Activated CD4-positive, alpha-beta T cell treated with anti-CD3 and anti-CD28 coated beads for 1 hour (primary cell): ENCODE measurements at regions not wholly inside any gene's neighbourhood (a gene's known extent, or its start where the extent isn't known, plus 50 kb on each side); places are given as distances from the start of the nearest gene placed in this dataset.

Source experiments
- DNase-seq: peaks from one replicate; pipeline ENCODE4 v3.0.0-alpha.2; 2020

DNA sequence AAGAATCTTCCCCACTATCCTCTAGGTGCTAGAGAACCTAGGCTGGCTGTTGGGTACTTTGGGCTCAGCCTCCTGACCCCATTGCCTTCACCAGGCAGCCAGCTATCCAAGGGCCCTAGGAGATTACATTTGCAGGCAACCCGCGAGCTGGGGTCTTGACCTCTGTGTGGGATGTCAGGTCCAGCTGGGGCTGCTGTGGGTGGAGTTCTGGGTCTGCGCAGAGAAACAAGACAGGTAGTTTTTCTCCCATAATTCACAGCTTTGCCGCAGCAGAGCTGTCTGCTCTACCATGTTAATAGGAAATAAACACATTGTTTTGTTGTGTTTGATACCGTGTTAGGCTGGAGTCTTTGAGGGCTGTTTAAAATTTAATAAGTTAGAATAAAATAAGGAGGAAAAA, 142.8 kb upstream of the PLET1 start:
- DNase-seq = no peak

DNA sequence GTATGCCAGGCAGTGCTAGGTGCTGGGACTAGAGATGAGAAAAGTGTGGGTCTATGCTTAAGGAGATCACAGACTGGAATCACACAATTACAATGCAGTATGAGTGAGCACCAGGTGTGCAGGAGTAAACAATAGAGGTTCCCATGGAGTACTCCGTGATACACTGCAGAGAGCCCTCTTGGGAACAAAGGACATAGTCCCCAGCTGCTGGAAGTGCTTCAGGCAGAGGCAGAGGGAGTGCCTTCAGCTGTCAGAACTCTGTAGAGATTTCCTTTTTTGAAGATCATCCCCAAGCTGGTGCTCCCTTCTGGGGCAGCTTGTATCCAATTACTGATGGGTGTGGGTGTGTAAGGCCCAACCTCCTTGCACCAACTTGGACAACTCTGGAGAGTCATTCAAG, 143.5 kb upstream of the PLET1 start:
- no peak for DNase-seq

DNA sequence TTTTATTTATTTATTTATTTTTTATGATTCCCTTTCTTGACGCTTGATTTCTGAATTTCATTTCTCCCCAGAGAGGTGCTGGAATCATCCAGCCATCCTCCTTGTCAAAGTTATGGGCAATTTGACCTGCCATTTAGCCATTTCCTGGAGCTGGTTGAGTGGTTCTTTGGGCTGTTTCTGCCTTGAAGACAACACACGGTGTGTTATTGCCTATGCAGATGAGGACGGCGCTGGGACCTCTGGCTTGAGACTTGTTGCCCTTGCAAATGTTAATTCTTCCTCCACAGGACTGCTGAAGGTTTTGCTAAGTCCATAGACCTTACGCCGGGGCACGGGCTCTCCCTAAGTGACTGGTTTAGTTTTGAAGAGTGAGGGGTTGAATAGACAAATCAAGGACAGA, 147.9 kb upstream of the PLET1 start:
- DNase-seq = no peak

DNA sequence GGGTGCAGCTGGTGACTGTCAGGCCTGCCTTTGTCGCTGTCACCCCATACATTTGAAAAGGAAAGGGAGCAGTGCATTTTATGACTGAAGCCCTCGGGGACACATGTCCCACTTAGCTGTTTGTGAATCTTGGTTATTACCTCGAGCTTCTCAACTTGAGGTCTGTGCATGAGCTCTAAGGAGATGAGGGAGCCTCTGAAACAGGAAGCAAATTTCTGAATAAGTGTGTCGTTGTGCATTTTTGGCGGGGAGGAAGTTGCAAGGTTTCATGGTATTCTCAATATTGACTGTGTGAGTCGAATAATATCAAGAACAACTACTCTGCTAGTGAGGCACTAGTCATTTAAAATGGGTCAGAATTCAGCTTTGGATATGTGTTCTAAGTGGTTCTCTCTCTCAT, 149.7 kb upstream of the PLET1 start:
- DNase-seq = no peak

DNA sequence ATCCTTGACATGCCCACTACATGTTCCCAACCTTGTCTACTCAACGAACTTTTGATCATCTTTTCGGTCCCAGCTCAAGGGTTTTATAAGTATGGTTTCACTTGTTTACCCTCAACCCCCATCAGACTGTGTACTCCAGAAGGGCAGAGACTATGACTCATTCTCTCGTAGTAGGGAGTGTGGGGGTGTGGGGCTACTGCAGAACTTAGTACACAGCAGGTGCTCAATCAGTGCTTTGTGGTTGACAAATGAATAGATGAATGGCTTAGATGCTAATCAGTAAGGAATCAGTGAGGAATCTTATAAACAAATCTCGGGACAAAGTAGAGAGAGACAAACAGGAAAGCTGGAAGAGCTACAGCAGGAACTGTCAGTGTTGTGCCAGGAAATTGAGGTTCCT, 151.7 kb upstream of the PLET1 start:
- no peak for DNase-seq

DNA sequence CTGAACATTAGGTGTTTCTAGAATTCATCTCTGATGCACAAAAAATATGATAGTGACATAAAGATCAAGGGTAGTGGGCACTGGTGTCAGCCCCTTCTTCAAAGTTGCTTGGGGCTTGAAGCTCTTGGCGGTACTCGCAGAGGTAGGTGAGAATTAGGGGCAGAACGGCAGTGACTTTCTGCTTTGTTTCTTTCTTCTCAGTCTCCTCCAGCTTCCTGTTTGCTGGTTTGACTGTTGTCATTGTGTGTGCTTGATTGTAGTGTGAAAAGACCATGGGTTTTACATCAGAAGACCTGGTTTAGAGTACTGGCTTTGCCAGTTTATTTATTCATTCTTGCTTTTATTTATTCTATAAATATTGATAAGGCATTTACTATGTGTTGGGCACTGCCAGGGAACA, 156.7 kb upstream of the PLET1 start:
- DNase-seq = no peak

DNA sequence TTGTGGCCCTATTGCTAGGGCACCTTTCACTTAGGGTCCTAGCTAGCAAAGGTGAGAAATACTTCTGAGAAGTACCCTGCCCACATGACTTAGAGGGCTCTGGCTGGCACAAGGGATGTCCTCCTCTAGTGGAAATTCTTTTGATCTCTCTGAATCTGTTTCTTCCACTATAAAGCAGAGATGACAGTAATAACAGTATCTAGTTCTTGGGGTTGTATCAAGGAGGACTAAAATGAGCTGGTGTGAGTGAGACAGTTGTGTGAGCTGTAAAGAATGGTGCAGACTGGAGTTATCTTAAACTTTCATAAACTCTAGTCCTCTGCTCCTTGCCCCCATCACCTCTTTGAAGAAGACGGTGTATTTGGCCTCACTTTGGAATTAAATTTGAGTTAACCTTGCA, 157.8 kb upstream of the PLET1 start:
- no peak for DNase-seq

DNA sequence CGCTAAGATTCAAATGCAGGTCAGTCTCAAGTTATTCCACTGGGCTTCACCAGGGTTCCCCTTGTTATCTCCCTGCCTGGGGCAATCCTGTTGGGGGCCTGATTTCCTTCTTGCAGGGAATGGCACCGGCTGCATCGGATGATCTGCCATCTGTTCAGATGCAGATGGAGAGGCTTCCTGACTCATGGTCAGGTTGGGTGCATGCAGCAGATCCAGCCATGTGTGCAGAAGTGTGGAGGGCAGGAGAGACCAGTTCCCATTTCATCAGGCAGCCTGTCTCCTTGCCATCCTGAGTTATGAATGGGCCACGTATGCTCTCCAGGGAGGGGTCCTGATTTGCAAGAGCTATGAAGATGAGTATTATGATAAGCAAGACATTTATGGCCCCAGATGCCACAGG, 161.2 kb upstream of the PLET1 start:
- DNase-seq = no peak

DNA sequence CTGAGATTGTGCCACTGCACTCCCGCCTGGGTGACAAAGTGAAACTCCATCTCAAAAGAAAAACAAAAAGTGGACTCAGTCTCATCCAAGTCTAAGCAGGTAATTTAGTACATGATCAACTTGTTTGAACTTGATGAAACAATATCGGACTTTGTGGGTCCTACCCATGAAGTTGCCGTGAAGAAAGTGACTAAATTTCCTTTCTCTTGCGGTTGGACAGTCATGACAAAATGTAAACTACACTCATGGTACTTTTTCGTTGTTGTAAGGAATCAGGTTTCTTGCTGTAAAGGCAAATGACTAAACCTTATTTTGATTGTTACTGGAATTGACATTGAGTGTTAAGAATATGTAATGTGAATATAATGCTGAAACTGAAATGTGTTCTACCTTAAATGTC, 164.5 kb upstream of the PLET1 start:
- DNase-seq = no peak

DNA sequence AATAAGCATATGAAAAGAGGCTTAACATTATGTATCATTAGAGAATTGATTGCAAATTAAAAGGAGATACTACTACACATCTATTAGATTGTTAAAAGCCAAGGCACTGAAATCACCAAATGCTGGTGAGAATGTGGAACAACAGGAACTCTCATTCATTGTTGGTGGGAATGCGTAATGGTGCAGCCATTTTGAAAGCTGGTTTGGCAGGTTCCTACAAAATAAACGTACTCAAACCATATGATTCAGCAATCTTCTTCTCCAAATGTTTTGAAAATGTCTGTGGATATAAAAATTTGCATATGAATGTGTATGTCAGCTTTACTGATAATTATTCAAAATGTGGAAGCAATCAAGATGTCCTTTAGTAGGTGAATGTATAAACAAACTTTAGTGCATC, 176.4 kb upstream of the PLET1 start:
- no peak for DNase-seq

DNA sequence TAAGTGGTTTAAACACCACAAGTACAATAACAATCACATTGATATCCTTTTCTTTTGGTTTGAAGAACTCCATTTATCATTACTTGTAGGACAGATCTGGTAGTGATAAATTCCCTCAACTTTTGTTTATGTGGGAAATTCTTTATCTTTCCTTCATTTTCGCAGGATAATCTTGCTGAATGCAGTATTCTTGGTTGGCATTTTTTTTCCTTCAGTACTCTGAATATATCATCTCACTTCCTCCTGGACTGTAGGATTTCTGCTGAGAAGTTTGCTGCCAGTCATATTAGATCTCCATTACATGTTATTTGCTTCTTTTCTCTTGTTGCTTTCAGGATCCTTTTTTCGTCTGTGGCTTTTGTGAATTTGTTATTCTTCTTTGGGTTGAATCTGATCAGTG, 179.0 kb upstream of the PLET1 start:
- no peak for DNase-seq

DNA sequence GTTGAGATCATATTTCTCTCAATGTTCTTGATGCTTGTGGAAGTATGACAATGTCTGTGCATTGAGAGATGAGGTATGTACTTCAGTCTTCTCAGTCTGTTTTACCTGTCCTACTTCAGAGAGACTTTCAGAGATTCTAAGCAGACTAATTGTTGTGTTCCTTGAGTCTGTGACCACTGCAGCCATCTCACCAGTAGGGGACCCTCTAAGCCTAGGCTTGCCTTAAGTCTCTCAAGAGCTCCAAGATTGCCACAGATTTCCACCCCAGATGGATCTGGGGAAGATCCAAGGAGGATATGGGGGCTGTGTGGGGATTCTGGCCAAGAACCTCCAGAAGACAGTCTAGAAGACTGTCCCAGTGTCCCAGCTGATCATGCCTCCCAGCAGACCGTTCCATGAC, 179.9 kb upstream of the PLET1 start:
- no peak for DNase-seq

DNA sequence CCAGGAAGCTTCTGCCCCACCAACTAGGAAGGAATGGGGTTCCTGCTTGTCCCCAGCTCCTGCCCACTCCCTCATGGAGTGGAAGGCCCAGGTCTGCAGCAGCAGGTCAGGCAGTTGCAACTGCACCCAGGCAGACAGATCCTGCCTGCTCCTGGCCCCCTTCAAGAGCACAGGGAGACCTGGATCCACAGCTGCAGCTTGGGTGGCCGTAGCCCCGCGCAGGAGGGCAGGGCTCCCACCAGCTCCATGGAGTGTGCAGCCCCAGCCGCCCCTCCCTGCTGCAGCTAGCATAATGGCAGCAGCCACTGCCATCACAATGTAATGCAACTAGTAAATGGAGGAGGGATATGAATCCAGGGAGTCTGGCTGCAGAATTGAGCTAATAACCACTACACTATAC, 187.5 kb upstream of the PLET1 start:
- no peak for DNase-seq

DNA sequence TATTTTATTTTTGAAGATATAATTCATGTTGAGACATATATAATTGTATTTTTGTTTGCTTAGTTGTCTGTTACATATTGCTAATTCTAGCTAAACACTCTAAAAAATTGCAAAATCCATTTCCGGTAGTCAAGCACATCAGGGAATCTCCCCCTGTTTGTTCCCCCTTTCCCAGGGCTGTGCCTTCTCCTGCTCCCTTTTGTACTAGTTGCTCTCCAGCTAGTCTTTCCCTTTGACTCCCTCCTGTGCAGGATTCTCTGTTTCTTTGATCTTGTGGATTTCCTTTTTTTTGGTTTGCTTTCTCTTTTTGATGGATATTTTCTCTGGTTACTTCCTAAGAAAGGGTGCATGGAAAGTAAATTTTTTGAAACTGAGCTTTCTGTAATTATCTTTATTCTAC, 188.1 kb upstream of the PLET1 start:
- DNase-seq = no peak

DNA sequence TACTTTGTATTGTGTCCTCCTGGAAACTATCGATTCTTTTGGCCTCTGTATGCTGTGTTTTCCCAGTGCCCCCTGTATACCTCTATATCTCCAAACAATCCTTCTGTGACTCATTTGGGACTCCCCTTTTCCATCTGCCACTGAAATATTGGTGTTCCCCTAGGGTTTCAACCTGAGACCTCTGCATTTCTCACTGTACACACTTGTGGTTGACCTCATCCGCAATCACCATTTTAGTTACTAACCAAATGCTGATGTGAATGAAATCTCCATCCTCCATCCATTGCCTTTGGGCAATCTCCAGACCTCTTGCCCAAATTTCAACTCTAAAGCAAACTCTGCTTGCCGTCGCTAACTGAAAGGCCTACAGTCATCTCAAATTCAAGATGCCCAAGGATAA, 190.6 kb upstream of the PLET1 start:
- no peak for DNase-seq

DNA sequence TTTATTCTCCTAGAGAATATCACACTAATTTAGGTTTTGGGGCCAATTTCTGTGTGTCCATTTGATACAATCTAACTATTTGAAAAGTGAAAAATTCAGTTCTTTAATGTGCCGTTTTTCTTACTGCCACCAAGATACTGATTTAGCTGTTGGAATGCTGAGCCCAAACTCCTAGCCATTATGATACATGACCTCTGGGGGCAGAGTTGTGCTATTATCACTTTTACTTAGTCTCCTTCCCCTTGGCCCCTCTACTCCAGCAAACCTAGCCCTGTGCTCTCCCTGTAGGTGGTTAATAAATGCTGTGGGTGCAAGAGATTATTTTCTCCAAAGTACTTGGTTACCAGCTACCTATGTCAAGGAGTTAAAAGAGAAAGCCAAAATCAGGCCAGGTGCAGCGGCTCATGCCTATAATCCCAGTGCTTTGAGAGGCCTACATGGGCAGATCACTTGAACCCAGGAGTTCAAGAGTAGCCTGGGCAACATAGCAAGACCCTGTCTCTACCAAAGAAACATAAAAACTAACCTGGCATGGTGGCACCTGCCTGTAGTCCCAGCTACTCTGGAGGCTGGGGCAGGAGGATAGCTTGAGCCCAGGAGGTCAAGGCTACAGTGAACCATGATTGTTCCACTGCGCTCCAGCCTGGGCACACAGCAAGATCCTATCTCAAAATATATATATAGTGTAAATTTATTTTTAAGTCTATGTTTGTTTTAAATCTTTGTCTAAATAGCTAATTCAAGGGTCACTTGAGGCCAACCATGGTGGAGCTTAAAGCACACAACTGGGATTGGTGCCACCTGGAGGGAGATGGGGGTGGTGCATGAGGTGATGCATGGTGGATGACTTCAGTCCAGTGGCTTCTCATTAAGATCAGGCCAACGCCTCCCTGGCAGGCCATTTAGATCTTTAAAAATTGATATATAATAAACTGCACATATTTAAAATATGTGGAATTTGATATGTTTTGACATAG, 193.2 kb upstream of the PLET1 start:
- no peak for DNase-seq

DNA sequence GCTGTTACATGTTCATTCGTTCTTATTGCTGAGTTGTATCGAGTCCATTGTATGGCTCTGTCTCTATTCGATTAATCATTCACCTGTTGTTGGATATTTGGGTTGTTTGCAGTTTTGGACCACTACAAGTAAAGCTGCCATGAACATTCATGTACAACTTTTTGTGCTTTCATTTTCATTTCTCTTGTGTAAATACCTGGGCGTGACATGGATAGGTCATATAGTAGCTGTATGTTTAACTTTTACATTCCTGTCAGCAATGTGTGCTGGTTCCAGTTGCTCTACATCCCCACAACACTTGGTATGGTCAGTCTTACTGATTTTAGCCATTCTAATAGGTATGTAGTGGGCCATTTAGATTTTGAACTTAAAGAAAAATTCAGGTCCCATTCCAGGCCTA, 194.2 kb upstream of the PLET1 start:
- DNase-seq = no peak

DNA sequence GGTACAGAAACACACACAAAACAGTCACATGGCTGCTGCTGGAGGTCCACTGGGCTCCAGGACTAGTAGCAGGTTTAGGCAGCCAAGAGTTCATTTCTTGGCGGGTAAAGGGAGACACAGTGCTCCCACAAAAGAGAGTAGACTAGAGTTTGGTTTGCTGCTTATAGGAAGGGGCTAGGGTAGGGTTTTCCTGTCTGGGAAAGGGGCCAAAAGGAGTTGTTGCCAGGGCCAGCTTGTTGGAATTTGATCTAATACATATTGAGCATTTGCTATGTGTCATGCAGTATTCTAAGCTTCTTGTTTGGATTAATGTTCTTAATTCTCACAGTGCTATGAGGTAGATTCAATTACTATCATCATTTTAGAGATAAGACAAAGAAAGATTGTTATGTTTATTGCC, 195.1 kb upstream of the PLET1 start:
- no peak for DNase-seq

DNA sequence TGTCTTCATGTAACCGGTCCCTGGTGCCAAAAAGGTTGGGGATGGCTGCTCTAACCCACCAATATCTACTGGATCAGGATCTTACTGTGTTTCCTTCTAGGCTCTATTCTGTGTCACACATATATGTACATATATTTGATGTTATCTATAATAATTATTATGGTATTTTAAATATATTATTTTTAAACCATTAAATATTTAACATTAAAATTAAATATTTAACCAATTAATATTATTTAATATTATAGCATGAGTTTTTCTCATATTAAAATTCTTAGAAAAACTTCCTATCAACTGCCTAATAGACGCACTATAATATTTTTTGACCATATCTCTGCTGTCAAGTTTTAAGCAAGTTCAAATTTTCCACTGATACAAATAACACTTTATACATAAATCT, 196.9 kb upstream of the PLET1 start:
- DNase-seq = no peak

DNA sequence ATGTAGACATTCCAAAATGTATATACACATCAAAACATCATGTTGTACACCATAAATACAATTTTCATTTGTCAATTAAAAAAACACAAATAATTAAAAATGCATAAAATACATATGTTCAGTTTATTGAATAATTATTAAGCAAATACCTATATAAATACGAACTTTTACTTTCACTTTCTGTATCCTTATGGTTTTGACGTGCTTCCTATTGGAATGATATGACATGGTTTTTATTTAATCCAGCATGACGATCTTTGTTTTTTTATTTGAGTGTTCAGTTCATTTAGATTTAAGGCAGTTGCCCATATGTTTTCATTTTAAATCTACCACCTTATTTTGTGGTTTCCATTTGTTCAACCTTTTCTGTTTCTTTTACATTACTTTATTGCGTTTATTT, 198.3 kb upstream of the PLET1 start:
- DNase-seq = no peak

DNA sequence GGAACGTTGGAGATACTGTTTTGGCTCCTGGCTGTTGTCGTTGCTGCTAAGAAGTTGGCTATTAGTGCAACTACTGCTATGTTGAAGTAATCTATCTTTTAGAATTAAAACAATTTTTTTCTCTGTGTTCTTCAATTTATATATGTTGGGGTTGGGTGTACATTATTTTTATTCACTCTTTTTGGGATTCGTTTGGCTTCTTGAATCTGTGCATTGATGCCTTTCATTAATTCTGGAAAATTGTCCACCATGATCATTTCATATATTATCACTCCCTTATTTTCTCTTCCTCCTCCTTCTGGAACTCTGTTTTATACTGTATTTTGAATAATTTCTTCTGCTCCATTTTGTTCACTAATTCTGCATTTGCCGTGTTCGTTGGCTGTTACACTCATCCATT, 199.5 kb upstream of the PLET1 start:
- no peak for DNase-seq

DNA sequence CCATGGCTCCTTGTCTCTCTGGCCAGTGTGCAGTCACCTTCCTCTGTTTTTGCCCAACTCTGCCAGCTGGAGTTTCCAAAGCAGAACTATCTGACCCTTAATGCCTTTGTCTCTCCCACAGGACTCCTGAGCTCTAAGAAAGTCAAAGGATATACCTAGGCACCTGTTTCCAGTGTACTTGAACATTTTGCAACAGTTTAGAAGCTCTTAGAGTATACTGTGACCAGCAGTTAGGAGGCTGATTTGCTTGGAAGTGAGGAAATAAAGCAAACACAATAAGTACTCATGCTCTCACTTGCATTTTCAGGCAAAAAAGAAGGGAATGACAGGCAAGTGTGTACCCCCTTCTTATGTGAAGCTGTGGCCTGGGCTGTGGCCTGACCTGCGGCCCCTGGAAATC, 204.3 kb upstream of the PLET1 start:
- no peak for DNase-seq

DNA sequence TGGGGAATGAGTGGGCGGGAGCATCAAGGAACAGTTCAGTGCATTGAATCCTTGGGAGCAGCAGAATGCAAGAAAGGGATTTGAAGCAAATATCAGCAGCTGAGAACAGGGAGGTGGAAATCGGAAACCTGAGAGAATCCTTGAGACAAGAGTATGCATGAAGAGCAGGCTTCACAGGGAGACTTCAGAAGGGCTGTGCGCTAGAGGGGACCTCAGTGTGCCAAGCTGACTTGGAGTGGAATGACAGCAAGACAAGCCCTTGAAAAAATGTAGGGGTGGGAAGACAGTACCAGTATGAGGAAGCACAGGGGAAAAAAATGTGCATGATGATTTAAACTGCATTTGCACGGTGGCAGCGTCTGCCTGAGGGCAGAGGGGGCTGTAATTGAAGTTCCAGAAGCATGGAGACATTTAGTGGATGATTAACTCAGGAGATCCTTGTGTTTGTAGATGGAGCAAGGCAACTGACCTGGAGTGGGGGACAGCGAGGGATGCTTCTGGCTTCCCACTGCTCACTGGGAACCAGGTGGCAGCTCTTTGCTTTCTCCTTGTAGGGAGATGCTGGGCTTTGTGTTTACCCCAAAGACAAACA, 204.9 kb upstream of the PLET1 start:
- no peak for DNase-seq

DNA sequence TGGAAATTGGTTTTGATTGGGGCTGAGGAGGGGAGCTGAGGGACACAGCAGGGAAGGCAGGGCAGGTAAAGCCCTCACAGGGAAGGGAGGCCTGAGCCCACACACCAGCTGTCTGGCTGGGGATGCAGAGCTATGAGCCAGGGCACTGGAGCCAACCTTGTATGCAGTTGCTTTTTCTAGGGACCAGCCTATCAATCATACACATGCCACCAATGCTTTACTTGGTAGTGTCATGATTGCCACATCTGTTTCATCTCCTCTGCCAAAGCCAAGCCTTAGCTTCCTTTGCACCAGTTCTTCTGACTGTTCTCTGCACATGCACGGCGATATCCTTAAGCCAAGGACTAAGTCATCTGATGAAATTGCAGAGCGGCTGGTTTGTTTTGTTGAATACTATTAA, 207.1 kb upstream of the PLET1 start:
- DNase-seq = no peak

DNA sequence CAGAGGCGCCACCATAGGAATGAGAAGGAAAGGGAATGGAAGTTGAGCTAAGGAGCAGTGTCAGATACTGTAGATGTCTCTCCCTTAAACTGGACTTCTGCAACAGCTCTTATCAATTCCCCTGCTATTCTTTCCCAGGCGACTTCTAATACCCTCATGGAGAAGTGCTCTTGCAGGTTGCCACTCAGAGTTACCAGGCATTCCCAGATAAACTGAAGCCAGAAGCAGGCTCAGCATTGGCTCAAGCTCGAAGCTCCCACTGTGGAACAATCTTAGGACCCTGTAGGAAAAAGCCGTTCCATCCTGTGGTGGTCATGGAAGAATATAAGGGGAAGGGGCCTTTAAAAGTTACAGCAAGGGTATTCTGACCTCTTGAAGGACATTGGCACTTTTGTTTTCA, 208.7 kb upstream of the PLET1 start:
- DNase-seq = no peak
